DMS153 treated with DMSO at 0.1 percent for 48 hours (cell line): ENCODE measurements at regions not wholly inside any gene's neighbourhood (a gene's known extent, or its start where the extent isn't known, plus 50 kb on each side); places are given as distances from the start of the nearest gene placed in this dataset.
"Not testable (repeated sequence)": the region's sequence is repeated elsewhere in the genome, so short reads cannot be mapped to it uniquely, and the experiment has no call there.

ENCODE experiments used
- DNase-seq: peaks from one replicate; lab custom pipeline; 2025; ENCODE audit not compliant: unreplicated experiment; lab: John Stamatoyannopoulos, UW

DNA sequence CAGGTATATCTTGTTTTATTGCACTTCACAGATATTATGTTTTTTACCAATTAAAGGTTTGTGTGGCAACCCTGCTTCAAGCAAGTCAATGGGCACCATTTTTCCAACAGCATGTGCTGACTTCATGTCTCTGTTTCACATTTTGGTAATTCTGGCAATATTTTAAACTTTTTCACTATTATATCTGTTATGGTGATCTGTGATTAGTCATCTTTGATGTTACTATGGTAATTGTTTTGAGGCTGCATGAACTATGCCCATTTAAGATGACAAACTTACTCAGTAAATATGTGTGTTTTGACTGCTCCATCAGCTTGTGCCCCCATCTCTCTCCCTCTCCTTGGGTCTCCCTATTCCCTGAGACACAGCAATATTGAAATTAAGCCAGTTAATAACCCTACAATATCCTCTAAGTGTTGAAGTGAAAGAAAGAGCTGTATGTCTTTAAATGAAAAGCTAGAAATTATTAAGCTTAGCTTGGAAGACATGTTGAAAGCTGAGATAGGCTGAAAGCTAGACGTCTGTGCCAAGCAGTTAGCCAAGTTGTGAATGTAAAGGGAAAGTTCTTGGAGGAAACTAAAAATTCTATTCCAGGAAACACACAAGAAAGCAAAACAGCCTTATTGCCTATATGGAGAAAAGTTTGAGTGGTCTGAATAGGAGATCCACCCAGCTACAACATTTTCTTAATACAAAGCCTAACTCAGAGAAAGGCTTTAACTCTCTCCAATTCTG, 365.1 kb downstream of the ATP23 start:
- no peak for DNase-seq

DNA sequence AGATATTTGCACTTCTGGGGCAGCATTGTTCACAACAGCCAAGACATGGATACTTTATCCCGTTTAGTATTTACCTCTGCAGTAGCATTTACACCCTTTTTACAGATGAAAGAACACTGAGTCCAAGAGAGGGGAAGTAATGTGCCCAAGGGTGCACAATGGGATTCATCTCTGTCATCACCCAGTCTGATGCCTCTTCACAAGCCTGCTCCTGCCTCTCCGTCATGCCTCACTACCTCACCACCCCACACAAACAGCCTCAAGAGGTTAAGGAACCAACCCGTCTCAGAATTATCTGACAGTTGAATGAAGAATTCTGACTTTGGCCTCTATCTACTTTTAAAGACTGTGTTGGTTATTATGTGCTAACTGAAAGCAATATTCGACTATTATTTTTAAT, 368.4 kb downstream of the ATP23 start:
- no peak for DNase-seq

DNA sequence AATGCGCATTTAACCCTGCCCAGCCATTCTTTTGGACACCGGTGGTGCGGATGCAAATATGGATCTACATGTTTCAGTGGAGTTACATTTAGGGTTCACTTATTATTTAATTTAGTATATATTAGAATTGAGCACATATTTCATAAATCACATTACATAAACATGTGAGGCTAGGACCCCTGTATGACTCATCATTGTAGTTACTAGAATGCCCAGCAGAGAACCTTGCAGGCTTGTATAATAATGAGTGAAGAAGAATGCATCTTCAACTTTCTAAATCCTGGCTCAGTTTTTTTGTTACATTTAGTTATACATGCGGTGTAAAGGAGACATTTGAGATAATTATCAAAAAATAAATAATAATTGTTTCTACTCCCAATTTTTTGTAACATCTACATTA, 369.0 kb downstream of the ATP23 start:
- DNase-seq, result no peak

DNA sequence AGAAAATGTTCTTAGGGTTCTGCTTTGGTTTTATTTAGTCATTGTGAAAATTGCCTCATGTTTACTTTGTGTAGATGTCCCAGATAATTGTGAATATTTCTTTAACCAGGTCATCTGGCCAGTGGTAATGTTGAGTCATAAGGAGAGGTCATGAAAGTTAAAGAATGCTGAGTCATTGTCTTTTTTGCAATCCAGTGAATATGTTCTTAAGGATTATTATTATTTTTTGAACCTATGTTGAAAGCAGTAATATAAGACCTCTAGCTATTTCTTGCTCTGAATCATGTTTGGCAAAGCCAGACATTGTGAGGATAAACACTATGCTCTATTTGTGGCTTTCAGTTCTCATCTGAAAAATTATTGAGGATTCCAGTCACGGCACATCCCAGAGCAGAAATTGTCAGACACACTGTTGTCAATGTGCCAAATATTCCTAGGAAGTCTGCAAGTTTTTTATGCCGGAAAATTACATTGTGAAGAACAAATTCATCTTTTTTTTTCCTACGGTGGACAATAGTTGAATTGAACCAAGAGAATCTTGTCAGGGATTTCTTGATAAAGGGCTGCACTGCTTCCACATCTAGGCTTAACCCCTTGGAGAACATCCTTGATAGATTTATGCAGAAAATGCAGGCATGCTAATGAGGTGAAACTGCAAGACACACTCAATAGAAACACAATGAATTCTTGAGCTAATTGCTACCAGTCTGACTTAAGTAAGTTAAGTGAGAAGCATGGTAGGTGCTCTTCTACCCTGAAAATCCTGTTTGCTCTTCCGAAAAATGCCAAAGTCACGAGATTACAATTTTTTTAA, 369.6 kb downstream of the ATP23 start:
- DNase-seq, result no peak

DNA sequence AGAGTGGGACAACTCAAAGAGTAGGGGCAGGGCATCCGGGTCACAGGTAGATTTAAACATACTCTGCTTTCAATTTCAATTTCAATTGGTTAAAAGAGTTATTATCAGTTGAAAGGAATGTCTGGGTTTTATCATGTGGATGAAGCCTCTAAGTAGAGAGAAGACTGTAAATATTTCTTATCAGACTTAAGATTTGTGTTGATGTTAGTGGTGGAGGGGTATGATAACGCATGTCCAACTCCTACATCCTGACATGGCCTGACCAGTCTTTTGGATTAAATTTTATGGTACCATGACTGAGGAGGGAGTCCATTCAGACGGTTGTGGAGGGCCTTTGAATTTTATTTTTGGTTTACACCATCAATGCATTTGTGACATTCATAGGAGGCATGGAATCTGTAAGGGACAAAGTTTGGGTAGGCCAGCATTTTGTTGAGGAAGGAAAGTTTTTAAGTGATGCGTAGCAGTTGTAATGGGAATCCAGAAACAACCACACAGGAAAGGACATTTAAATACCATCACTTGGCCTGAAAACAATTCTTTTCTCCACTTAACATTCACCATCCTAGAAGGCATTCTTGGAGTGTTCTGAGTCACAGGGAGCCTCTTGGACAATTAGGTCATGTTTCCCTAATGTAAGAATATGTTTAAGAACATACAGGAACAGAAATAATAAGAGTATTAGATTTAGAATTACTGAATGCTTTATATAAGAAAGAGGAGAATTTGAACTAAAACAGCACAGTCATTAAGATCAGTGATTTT, 371.9 kb downstream of the ATP23 start:
- DNase-seq, result no peak

DNA sequence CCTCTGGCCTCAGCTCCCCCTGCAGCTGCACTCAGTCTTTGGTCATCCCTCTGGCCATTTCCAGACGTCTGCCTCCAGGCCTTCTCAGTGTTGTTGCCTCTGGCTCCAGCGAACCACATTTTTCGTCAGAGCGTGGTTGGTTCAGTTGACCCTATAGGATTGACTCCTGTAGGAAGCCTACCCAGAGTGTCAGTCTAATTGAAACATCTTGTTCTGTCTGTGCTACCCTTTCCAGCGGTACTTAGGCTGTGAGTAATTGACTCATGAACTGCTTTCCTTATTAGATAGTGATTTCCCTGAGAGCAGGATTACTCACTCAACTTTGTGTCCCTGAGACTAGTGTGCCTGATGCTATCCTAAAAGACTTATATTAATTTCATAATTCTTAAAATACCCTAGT, 373.2 kb downstream of the ATP23 start:
- DNase-seq, result no peak

DNA sequence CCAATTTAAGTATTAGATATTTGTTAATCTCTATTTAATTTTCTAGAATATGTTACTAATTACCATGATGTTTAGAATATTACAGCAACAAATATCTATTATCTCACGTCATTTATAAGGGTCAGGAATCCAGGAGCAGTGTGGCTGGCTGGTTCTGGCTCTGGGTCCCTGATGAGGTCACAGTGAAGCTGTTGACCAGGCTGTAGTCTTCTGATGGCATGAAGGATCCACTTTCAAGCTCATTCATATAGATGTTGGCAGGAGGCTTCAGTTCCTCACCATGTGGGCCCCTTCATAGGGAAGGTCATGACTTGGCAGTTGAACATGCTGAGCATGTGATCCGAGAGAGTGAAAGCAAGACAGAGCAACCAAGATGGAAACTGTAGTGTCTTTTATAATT, 375.6 kb downstream of the ATP23 start:
- DNase-seq, result no peak

DNA sequence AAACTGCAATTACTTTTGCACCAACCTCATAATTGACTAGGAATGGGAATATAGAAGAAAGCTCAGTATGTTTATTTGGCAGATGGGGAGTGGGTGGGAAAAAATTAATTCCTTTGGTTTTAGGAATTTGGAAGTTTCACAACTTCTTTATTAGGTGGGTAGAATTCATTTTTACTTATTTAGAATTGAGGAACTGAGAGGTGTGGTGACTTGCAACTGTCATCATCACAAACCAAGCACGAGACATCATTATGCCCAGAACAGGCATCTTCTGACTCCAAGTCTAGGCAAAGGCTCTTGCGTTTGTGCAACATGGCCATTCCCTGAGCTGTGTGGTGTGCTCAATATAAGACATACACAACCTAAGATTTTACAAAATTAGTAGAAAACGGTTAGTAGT, 380.0 kb downstream of the ATP23 start:
- no peak for DNase-seq

DNA sequence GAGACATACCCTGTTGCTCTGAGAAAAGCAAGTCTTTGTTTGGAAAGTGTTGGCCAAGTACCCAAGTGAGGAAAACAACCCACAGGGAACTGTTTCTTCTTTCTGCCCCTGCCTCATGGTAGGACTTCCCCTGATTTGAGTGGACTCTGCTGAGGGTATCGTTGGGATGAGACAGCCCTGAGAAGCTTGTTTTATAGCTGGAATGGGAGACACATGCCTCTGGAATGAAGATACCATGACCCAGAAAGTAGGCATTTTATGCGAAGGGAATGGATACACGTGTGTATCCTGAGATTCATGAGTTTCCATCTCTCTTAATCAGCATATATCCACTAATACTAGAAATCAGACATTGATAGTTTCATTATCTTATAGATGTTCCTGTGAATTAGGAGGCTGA, 382.3 kb downstream of the ATP23 start:
- no peak for DNase-seq

DNA sequence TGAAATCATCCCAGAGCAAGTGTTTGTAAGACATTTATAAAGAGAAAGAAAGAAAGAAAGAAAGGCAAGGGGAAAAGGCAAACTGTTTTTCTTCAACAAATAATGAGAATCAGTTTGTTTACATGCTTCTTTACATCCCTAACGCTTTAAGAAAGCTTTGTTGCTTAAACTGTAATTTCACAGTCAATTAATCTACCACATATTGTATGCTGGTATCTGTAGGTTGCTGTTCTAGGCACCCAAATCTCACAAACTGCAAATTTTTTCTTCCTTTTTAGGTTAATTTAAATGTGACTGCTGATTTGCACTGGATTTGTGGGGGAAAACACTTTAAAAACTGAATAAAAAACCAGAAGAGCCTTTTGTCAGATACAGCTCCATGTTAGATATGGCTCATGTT, 384.2 kb downstream of the ATP23 start:
- DNase-seq, result no peak

DNA sequence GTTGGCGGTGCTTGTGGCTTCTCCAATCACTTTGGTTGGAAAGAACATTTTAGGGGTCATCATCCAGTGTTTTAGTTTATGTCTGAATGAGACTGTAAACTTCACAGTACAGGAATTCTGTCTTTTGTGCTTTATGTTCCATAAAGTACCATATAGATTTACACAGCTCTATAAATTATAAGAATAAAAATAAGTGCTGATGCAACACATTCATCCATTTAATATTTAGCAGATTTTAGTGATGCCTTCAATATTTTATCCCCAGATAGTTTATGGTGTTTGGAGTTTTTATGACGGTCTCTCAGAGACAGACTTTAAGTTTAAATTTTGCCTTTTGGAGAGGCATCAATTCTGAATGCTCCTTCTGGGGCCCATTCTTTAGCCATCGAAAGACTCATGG, 385.2 kb downstream of the ATP23 start:
- no peak for DNase-seq

DNA sequence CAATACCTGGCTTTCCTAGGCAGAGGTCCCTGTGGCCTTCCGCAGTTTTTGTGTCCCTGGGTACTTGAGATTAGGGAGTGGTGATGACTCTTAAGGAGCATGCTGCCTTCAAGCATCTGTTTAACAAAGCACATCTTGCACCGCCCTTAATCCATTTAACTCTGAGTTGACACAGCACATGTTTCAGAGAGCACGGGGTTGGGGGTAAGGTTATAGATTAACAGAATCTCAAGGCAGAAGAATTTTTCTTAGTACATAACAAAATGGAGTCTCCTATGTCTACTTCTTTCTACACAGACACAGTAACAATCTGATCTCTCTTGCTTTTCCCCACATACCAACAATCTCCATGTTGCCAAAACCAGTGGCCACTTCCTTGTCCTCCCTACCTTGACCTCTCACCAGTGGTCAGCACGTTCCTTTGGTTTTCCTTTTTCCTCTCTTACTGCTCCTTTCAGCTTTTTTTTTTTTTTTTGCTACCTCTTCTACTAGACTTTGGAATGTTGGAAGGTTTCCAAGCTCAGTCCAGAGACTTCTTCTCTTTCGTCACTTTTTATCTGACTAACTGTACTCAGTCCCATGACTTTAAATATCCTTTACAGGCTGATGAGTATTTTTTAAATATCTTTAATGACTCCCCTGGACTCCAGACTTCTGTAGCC, 395.3 kb downstream of the ATP23 start:
- not testable (repeated sequence) for DNase-seq

DNA sequence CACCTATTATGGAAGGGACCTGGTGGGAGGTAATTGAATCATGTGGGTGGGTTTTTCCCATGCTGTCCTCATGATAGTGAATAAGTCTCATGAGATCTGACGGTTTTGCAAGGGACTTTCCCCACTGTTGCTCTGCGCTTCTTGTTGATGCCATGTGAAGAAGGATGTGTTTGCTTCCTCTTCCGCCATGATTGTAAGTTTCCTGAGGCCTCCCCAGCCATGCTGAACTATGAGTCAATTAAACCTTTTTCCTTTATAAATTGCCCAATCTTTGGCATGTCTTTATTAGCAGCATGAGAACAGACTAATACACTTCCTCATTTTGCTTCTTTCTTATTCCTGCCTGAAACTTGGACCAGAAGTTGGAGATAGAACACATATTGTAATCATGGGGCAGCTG, 396.2 kb downstream of the ATP23 start:
- DNase-seq, result not testable (repeated sequence)

DNA sequence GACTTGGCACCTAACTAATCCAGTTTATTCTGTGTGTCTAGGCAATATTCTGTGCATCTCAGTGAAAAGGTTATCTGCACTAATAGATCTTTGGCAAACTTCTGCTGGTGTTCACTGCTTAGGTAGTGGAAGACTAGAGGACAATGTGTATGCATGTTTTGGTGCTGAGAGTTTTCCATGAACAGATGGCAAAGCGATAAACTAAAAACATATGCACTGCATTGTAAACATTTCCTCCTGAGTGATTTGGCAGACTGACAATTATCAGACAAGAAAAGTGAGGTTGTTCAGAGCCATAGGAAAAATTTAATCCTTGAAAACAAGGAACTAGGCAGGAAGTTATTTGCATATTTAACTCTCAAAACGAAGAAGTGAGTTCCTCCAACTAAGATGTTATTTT, 400.4 kb downstream of the ATP23 start:
- peak; percentile 28 for DNase-seq

DNA sequence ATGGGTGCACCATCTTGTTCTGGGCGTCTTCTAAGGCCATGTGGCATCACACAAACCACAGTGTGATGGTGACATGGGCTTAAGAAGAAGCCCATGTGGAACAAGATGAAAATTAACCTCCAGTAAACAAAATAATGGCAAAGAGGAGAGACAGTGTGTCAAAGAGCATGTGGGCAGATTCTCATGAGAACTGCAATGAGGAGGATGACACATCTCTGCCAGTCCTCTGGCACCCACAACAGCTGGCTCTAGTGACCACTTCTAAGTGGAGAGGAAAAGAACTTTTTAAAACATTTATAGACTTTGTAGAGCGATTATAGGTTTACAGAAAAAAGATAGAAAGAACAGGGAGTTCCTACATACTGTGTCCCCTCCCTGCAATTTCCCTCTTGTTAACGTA, 401.4 kb downstream of the ATP23 start:
- no peak for DNase-seq

DNA sequence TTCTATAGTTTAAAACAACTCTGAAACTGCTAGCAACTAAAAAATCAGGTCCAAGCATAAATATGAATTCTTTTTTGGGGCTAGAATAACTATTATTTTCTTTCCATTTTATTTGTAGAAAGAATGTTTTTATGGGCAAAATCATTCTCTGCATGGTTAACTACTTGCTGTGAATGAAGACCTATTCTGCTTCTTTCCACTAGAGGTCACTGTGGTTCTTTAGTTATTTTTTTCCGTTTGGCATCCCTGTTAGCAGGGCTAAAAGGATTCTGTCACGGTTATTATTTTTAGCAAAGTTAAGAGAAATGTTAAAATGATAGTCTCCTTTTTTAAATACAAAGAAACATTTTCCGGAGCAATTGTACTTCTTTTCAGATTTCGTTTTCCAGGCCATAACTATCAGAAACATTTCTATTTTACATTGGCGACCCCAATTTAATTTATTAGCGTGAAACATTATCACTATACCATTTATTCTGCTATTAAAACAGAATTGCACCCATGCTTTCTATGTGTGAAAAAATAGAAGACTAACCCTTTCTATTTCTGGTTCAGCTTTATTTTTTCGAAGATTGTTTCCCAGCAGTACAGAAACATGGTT, 404.8 kb downstream of the ATP23 start:
- peak; percentile 59 for DNase-seq

DNA sequence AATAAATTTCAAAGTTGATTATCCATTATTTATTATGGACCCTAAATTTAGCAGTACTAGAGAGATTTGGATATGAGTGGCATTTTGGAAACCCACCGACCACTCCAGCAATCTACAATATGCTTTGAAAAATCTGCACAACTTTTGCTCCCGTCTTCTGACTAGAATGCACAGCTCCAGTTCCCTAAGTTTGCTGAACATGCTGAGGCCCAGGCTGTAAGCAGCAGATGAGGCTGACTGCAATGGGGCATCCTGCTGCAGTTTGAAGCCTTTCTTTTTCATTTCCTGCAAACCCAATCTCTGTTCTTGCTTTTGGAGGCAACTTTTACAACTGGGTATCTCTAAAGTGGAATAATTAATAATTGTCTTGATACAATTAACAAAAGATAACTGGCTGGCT, 405.8 kb downstream of the ATP23 start:
- DNase-seq, result no peak

DNA sequence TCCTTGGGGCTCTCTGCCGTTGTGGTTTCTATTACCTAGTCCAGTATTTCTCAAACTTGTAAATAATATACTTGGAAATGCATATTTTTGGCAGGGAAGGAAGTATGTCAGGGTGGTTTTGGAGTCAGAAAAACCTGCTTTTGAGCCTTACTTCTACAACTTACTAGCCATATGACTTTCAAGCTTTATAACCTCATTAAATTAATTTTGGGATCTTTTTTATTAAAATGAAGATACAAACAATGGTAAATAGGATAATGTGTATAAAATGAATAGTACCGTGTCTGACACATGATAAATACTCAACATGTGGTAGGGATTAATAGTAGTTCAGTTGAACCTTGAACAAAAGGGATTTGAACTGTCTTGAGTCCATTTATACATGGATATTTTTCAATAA, 406.3 kb downstream of the ATP23 start:
- no peak for DNase-seq

DNA sequence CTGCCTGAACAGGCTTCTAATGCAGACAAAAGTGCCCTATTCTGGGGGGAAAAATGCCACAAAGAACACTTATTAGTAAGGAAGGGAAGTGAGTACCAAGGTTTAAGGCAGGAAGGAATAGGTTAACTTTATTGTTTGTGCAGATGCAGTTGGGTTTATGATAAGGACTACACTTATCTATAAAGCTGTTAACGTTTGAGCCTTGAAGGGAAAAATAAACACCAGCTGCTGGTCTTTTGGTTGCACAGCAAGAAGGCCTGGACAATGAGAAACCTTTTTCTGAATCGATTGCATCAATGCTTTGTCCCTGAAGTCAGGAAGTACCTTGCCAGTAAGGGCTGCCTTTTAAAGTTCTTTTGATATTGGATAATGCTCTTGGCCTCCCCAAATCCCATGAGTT, 407.8 kb downstream of the ATP23 start:
- DNase-seq, result no peak

DNA sequence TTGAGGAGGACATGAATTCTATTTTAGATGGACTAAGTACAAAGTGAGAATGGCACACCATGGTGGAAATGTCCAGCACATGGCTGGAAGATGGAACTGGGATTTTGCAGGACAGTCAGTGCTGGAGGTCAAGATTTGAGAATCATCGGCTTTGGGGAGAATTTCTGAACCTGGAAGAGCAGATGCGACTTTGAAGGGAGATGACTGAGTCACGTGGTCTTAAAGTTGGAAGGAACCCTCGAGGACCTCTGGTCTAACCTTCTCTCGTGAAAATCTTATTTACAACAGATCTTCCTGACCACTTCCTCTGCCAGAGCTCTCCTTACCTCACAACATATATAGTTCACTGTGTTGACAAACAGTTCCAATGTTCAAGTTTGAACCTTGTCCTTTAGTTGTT, 415.4 kb downstream of the ATP23 start:
- no peak for DNase-seq

DNA sequence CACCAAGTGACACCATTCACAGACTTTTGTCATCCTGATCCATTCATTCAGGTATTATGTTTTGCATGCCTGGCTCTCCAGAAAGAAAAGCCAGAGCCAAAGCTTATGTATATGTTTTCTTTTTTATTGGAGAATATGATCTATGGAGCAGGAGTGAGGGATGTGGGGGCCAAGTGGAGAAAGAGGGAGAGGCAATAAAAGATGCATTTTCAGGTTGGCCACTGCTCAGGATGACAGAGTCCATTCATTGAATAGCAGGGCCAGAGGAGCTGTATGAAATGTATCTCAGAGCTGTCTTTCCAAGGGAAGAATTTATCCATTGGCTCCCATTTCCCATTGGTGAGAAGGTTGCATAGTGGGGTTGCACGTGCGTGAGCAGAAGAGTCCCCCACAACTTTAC, 416.1 kb downstream of the ATP23 start:
- no peak for DNase-seq
